WTC11 (cell line): ENCODE measurements at regions not wholly inside any gene's neighbourhood (a gene's known extent, or its start where the extent isn't known, plus 50 kb on each side); places are given as distances from the start of the nearest gene placed in this dataset.

Experiments used
- ATAC-seq: fragments of 200-7000 bp; cut with Tn5 transposase; 2 replicates; pipeline ENCODE4 v1.10.0; 2021; ENCODE audit warnings: mild to moderate bottlenecking, moderate library complexity
- CTCF ChIA-PET: fragments of 300-600 bp; sonication (Branson Sonifier 250); formaldehyde crosslinking; loops from one replicate; lab custom pipeline; 2021; ENCODE audit warnings: antibody characterized with exemption; lab: Charles Lee
- POLR2A ChIA-PET: fragments of 350-600 bp; sonication (Branson Sonifier 250); formaldehyde crosslinking; loops from one replicate; lab custom pipeline; 2021; ENCODE audit warnings: antibody characterized with exemption; lab: Charles Lee
- DNase-seq: peaks from one replicate; pipeline ENCODE4 v3.0.0; 2021; ENCODE audit warnings: low spot score
- H3K27ac Mint-ChIP-seq: 2 replicates; pipeline ENCODE4 v1.8.0; 2021; ENCODE audit warnings: mixed read lengths
- H3K27me3 Mint-ChIP-seq: 2 replicates; pipeline ENCODE4 v1.8.0; 2021; ENCODE audit warnings: low read depth, mild to moderate bottlenecking, moderate library complexity, mixed read lengths
- H3K36me3 Mint-ChIP-seq: 2 replicates; pipeline ENCODE4 v1.8.0; 2021; ENCODE audit warnings: mixed read lengths
- H3K4me1 Mint-ChIP-seq: 2 replicates; pipeline ENCODE4 v1.8.0; 2022; ENCODE audit warnings: mixed read lengths
- H3K4me3 Mint-ChIP-seq: 2 replicates; pipeline ENCODE4 v1.8.0; 2021; ENCODE audit warnings: mild to moderate bottlenecking, moderate library complexity, mixed read lengths
- H3K9me3 Mint-ChIP-seq: 2 replicates; pipeline ENCODE4 v1.8.0; 2021; ENCODE audit warnings: mixed read lengths
- CBFB ChIP-seq: sonication (generic); formaldehyde crosslinking; IDR thresholded peaks from 2 replicates; pipeline ENCODE4 v1.8.1; 2022; ENCODE audit warnings: mild to moderate bottlenecking, low read depth, missing genetic modification reagents
- GABPB1 ChIP-seq: sonication (generic); formaldehyde crosslinking; IDR thresholded peaks from 2 replicates; pipeline ENCODE4 v1.8.1; 2023; ENCODE audit warnings: mild to moderate bottlenecking, missing genetic modification reagents
- GRHL2 ChIP-seq: fragments of 250-450 bp; sonication (Bioruptor Pico); IDR thresholded peaks from 2 replicates; pipeline ENCODE4 v1.8.0; 2022; ENCODE audit warnings: mild to moderate bottlenecking, moderate library complexity; ENCODE audit not compliant: insufficient replicate concordance, severe bottlenecking
- HMGA2 ChIP-seq: fragments of 250-450 bp; sonication (Bioruptor Pico); IDR thresholded peaks from 2 replicates; pipeline ENCODE4 v1.4.0; 2021; ENCODE audit warnings: mild to moderate bottlenecking, moderate library complexity
- JUN ChIP-seq: sonication (generic); formaldehyde crosslinking; IDR thresholded peaks from 2 replicates; pipeline ENCODE4 v1.8.0; 2023; ENCODE audit warnings: mild to moderate bottlenecking, missing genetic modification reagents
- NR3C1 ChIP-seq: sonication (generic); formaldehyde crosslinking; conservative IDR thresholded peaks from 2 replicates; pipeline ENCODE4 v1.8.1; 2023; ENCODE audit warnings: low read depth, mild to moderate bottlenecking, missing genetic modification reagents
- ZNF263 ChIP-seq: sonication (generic); formaldehyde crosslinking; IDR thresholded peaks from 2 replicates; pipeline ENCODE4 v1.8.1; 2022; ENCODE audit warnings: low read depth, mild to moderate bottlenecking, moderate library complexity, missing genetic modification reagents
- TF ChIP-seq, protein P1 (sequence below): sonication (generic); formaldehyde crosslinking; IDR thresholded peaks from 2 replicates; pipeline ENCODE4 v1.8.1; 2023; ENCODE audit warnings: mild to moderate bottlenecking, missing genetic modification reagents, borderline replicate concordance
- TF ChIP-seq, protein P2 (sequence below): fragments of 250-450 bp; sonication (Bioruptor Pico); conservative IDR thresholded peaks from 2 replicates; pipeline ENCODE4 v1.9.0; 2021; ENCODE audit warnings: mild to moderate bottlenecking
- TF ChIP-seq, protein P3 (sequence below): sonication (generic); formaldehyde crosslinking; IDR thresholded peaks from 2 replicates; pipeline ENCODE4 v1.8.1; 2022; ENCODE audit warnings: mild to moderate bottlenecking, missing genetic modification reagents, moderate library complexity, borderline replicate concordance

DNA sequence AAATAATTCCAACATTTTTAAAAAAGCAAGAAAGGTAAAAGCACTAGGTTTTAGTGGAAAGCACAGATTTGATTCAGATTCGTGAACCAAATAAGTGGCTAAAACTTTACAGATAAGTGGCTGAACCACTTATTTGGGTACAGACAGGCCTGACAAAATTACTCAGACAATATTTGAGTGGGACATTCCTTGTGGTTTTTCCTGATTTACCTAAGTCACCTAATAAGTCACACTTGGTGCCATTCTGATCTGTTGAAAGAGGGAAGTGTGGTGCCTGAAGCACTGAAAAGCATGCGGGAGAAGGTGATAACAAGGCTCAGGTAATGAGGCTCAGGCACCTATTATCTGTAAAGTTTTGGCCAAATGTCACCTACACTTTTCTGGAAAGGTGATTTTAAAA is 81.6 kb upstream of the CD55 start:
- POLR2A ChIA-PET, result no interaction called here
- H3K4me3 Mint-ChIP-seq, result no peak overlapping the region
- no peaks in the 10 kb centered on the region for H3K9me3 Mint-ChIP-seq
- H3K36me3 Mint-ChIP-seq, result no peaks in the 10 kb centered on the region
- no peaks in the 10 kb centered on the region for H3K27me3 Mint-ChIP-seq
- DNase-seq (no peak), ATAC-seq (no peak)
- H3K4me1 Mint-ChIP-seq, result peaks cover 4% of the 10 kb centered on the region
- CTCF ChIA-PET, result no interaction called here
- no peak for TF ChIP-seq CBFB (CRISPR knock-in tag)
- TF ChIP-seq, protein P1, sequence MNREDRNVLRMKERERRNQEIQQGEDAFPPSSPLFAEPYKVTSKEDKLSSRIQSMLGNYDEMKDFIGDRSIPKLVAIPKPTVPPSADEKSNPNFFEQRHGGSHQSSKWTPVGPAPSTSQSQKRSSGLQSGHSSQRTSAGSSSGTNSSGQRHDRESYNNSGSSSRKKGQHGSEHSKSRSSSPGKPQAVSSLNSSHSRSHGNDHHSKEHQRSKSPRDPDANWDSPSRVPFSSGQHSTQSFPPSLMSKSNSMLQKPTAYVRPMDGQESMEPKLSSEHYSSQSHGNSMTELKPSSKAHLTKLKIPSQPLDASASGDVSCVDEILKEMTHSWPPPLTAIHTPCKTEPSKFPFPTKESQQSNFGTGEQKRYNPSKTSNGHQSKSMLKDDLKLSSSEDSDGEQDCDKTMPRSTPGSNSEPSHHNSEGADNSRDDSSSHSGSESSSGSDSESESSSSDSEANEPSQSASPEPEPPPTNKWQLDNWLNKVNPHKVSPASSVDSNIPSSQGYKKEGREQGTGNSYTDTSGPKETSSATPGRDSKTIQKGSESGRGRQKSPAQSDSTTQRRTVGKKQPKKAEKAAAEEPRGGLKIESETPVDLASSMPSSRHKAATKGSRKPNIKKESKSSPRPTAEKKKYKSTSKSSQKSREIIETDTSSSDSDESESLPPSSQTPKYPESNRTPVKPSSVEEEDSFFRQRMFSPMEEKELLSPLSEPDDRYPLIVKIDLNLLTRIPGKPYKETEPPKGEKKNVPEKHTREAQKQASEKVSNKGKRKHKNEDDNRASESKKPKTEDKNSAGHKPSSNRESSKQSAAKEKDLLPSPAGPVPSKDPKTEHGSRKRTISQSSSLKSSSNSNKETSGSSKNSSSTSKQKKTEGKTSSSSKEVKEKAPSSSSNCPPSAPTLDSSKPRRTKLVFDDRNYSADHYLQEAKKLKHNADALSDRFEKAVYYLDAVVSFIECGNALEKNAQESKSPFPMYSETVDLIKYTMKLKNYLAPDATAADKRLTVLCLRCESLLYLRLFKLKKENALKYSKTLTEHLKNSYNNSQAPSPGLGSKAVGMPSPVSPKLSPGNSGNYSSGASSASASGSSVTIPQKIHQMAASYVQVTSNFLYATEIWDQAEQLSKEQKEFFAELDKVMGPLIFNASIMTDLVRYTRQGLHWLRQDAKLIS (CRISPR knock-in tag), result no peak
- TF ChIP-seq, protein P2, sequence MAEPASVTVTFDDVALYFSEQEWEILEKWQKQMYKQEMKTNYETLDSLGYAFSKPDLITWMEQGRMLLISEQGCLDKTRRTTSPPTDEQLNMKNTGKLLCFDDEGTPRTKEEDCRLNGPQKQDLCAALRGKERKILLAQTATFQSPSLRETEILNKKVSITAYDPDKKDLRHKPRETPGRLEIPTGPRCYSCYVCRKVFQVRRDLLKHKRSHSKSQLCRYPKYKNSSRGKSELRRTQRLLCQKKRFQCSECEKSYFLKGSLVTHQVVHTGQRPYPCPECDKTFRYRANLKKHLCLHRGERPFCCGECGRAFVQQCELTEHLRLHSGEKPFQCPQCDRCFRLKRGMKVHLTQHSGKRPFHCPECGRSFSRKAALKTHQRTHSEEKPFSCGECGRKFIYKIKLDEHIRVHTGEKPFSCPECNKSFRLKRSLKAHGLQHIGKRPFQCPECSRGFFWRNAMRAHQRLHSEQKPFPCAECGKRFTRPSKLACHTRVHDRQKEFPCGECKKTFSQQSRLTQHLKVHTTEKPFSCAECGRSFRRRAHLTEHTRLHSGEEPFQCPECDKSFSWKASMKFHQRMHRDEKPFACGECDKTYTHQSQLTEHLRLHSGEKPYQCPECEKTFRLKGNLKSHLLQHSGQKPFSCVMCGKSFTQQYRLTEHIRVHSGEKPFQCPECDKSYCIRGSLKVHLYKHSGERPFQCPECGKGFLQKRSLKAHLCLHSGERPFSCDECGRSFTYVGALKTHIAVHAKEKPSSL, result no peak
- TF ChIP-seq GABPB1, result no peak
- no peak for TF ChIP-seq NR3C1 (CRISPR knock-in tag)
- TF ChIP-seq, protein P3, sequence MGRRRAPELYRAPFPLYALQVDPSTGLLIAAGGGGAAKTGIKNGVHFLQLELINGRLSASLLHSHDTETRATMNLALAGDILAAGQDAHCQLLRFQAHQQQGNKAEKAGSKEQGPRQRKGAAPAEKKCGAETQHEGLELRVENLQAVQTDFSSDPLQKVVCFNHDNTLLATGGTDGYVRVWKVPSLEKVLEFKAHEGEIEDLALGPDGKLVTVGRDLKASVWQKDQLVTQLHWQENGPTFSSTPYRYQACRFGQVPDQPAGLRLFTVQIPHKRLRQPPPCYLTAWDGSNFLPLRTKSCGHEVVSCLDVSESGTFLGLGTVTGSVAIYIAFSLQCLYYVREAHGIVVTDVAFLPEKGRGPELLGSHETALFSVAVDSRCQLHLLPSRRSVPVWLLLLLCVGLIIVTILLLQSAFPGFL (CRISPR knock-in tag), result no peak
- no peak for TF ChIP-seq JUN (CRISPR knock-in tag)
- H3K27ac Mint-ChIP-seq, result no peak overlapping the region; the same call in 1 of the 2 replicates

GRCh38 chr1:207240325-207241101 is 81.0 kb upstream of the CD55 start:
- ATAC-seq, result no peak
- H3K27ac Mint-ChIP-seq, result peak overlapping the region; percentile 32; the same call in 1 of the 2 replicates
- H3K9me3 Mint-ChIP-seq, result no peaks in the 10 kb centered on the region
- POLR2A ChIA-PET, result no interaction called here
- H3K36me3 Mint-ChIP-seq, result no peaks in the 10 kb centered on the region
- no peak for TF ChIP-seq GRHL2
- TF ChIP-seq HMGA2 (CRISPR knock-in tag), result peak; percentile 68; the same call in 1 of the 2 replicates
- TF ChIP-seq, all 79 proteins: peak for 1
- H3K27me3 Mint-ChIP-seq, result no peaks in the 10 kb centered on the region
- DNase-seq, result no peak
- no peak overlapping the region for H3K4me3 Mint-ChIP-seq
- CTCF ChIA-PET, result interaction anchor here (0.7 kb wide), 1 partner anchor 162 kb away, joined by 3 read pairs; no protein-coding TSS in a partner anchor
- H3K4me1 Mint-ChIP-seq, result peaks cover 4% of the 10 kb centered on the region

DNA sequence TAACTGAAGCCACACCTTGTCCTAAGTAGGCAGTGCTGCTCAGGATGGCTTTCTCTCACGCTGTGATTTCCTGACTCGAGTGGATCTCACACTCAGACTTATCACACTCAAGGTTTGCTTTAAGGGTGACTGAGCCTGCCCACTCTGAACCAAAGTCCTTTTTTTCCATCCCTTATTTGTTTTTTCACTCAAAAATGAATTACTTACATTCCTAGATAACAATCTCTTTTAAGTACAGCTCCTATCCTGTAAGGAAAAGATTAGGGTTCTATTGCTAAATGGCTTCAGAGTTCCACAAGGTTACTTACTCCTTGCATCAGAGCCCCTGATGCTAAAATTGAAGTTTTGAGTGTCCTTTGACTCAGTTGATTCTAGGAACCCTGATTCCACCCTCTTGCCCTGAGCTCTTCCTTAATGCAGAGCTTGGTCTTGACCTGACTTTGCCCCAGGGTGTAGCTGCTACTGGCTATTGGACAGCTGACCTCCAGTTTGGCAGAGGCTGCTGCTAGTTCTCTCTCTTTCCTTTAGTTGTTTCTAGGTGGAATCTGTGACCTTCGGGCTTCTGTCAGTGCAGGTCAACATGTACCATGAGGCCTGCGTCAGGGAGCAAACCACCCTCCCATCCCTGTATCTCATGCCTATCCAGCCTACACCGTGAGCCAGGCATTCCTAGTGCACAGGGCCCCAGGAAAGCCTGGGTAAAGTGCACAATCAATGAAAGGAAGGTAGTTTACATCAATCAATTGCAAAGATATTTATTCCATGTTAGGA is 80.1 kb upstream of the CD55 start:
- POLR2A ChIA-PET, result no interaction called here
- Mint-ChIP-seq H3K27me3 (no peaks in the 10 kb centered on the region), H3K9me3 (no peaks in the 10 kb centered on the region), H3K4me1 (peaks cover 4% of the 10 kb centered on the region), H3K36me3 (no peaks in the 10 kb centered on the region), H3K27ac (peak overlapping the region; percentile 32; the same call in 1 of the 2 replicates), H3K4me3 (no peak overlapping the region)
- CTCF ChIA-PET, result interaction anchor here (0.7 kb wide), 1 partner anchor 161 kb away, joined by 3 read pairs; no protein-coding TSS in a partner anchor
- no peak for TF ChIP-seq ZNF263
- TF ChIP-seq GABPB1, result peak; percentile 91
- DNase-seq (no peak), ATAC-seq (peak; percentile 24; the same call in 1 of the 2 replicates)
